NCI-H1417 (cell line): ENCODE measurements at regions not wholly inside any gene's neighbourhood (a gene's known extent, or its start where the extent isn't known, plus 50 kb on each side); places are given as distances from the start of the nearest gene placed in this dataset.
"Not testable (repeated sequence)": the region's sequence is repeated elsewhere in the genome, so short reads cannot be mapped to it uniquely, and the experiment has no call there.

Source experiments
- DNase-seq, 3 experiments: peaks; one replicate each; lab custom pipeline; 2025; lab: John Stamatoyannopoulos, UW

- no peak for DNase-seq
These were observed 202.4 kb downstream of the MOXD1 start for GRCh38 chr6:132198896-132199295.

GRCh38 chr6:132198040-132198439 is 203.2 kb downstream of the MOXD1 start:
- no peak for DNase-seq

DNA sequence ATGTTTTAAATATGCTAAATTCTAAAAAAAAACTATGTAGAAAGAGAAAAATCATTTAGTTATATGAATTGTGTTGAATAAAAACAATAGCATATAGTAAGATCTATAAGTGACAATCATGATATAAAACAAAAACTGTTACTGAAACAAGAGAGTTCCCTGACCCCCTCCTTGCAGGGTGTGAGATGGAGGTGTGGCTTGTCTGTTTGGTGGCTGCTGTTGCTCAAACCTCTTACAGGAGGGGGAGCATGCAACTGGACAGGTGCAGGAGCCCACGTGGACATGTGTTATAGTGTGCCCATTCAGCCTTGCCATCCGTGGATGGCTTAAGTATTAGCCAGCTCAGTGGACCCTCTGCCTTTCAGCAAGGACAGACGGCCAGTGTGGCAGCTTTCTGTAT is 206.7 kb downstream of the MOXD1 start:
- no peak for DNase-seq

- DNase-seq: no peak
These were observed 208.6 kb downstream of the MOXD1 start for GRCh38 chr6:132192631-132193030.

DNA sequence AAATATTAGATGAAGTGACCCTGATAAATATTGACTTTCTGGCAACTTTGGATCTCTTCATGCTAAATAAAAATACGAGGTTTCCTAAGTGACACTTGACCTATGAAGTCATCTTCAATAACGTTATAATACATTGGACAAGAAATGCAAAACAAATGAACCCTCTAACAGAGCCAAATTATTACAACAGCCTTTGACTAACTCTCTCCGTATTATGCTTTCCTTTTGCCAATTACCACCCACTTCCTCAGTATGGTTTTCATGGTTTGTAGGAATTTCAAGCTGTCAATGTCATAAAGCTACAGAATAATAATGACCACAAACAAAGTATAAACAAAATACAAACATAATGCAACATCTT is 210.5 kb downstream of the MOXD1 start:
- DNase-seq: no peak

DNA sequence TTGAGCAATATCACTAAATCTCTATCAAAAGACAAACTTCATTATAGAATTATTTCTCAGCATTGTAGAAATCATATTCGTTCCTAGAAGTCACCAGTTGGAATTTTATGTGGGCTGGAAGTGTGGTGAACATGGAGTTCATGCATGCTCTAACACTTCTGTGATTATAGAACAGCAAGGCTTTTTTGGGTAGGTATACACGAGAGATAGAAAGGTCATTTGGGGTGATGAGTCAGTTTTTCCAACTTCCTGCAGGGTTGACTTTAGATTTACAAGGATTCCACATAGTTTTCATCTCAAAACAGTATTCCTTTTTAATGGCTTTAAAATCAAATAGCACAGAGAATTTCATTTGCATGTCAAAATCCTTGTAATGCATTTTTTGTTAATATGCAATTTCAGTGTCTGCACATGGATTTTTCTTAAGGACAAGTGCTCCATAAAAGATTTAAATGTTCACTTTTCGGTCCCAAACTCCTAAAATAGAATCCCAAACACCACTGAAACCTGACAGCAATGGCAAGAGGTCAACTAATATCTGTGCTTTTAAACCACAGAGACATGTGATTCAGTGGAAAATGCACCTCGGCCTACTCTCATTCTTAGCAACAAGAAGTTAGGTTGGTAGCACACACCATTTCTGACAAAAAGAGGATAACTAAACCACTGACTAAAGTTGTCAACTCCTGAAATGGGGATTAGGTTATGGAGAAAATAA is 211.0 kb downstream of the MOXD1 start:
- DNase-seq: no peak

GRCh38 chr6:132188556-132189264 is 212.6 kb downstream of the MOXD1 start:
- no peak for DNase-seq

DNA sequence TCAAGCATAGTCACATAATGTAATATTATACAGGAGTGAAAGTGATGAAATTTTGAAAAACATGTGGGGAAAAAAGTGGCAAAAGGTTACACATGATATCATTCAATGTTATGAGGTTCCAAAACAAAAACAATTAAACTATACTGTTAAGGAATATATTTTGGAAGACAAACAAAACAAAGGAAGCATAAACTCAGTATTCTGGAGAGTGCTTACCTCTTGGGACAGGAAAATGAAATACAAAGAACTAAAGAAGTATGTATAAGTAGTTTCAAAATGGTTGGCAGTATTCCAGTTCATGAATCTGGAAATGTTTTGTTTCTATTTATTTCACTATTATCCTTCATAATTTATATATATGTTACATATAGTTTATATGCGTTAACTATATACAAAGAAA is 213.5 kb downstream of the MOXD1 start:
- no peak for DNase-seq

- DNase-seq: not testable (repeated sequence)
These were observed 216.3 kb downstream of the MOXD1 start for GRCh38 chr6:132184966-132185365.

DNA sequence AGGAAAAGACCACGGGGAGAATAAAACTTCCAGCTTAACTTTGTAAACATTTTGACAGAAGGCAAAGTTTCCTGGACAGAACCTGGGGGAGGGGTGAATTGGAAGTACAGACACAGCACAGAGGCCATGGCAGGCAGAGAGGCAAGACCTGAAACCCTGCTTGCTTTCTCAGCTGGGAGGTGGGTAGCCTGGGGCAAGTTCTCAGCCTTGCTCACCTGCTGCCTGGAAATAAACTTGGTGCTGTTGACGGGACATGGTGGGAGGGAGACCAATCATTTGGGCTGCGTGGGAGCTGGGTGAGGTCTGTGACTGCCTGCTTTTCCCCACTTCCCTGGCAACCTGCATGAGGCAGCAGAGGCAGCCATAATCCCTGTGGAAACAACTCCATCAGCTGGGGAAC is 221.3 kb downstream of the MOXD1 start:
- no peak for DNase-seq

DNA sequence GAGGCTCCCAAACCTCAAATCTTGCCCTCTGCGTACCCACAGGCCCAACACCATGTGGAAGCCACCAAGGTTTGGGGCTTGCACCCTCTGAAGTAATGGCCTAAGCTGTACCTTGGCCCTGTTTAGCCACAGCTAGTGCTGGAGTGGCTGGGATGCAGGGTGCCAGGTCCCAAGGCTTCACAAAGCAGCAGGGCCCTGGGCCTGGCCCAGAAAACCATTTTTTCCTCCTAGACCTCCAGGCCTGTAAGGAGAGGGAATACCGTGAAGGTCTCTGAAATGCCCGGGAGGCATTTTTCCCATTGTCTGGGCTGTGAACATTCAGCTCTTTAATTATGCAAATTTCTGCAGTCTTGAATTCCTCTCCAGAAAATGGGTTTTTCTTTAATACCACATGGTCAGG is 223.7 kb upstream of the CCN2 start:
- DNase-seq: no peak

GRCh38 chr6:132168961-132169360 is 217.8 kb upstream of the CCN2 start:
- DNase-seq: peak in 2 of 3 experiments; percentile 2 to 32

DNA sequence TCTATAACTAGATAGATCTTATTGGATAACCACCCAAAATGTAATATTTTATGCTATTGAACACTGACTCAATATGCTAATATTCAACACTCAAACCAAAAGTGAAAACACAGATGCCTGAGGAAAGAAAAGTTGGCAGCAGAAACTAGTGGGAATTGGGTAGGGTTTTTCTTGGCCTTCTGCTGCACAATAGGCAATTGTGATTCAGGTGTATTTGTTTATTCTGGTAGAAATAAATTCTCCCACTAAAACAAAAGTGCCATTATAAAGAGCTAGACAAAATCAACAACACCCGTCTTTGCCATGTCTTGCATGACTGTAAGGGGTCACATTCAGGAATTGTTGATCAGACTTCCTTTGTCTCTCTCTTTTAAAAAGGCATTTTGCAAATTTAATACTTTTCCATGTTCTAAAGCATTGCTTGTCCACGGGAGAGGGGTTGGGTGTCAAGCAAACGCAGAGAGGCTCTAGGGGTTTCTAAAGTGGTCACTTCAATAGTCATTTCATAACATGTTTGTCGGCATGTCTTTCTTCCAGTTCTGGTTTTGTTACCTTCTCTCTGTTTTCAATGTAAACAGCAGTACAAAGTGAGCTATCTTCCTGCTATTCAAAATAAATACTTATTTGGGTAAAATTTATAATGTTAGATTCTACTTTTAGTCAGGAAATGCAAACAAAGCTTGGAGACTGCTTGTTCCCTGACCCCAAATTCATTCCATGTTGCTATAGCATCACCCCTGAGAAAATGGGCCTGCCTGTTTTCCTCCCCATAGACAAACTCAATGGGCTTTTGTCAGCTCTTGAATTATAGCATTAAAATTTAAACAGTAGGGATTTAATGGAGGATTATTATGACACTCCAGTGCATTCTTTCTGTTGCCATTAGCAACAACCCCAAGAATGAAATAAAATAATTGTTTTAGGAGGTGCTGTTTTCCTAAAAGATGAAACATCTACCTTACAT is 217.0 kb upstream of the CCN2 start:
- DNase-seq: peak in 2 of 3 experiments; percentile 12 to 54

DNA sequence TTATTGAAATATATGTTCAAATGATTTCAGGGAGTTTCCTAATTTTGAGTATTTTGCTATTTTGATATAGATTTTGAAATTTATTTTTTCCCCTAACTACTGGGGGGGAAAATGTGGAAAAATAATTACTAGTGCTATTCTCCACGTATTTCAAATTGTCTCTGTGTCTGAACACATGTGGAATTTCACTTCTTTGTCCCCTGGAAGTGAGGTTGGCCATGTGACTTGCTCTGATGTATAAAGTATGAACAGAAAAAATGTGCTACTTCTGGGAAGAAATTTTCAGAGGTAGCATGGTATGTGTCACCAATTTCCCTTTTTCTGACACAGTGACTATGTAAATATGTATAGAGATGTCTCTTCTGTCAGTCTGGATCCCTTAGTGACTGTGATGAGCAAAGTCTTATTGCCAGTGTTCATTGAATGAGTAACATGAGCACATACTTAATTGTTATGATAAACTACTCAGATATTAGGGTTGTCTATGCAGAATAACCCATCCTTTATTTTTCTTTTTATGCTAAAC is 215.4 kb upstream of the CCN2 start:
- DNase-seq: no peak

GRCh38 chr6:132165677-132166076 is 214.5 kb upstream of the CCN2 start:
- DNase-seq: peak in 1 of 3 experiments; percentile 5

GRCh38 chr6:132161283-132161682 is 210.1 kb upstream of the CCN2 start:
- DNase-seq: peak in 2 of 3 experiments; percentile 8 to 53

DNA sequence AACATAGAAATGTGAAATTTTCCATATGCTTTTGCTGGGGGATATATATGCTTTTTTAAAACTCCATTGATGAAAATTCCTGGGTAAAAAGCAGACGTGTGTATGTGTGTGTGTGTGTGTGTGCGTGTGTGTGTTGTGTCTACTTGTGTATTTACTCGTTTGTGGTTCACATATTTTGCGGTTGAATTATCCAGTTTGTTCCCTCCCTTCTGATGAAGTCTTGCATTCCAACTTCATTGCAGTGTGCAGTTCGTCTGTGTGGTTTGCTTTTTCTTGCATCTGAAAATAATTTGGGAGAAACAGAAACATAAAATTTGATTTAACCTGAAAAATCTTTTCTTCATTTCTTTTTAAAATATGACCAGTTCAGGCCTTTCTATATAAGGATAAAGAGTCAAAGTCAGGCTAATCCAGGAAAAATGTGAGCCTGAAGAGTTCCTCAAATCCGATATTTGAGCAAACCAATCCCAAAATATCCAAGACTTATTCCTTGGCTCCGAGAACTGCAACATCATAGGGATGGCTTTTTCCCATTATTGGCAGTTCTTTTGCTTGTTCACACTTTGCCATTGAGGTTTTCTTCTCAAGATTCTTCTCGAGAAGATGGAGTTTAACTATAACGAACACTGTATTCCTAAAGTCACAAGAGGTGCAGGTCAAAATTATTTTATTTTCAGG is 202.2 kb upstream of the CCN2 start:
- no peak for DNase-seq

DNA sequence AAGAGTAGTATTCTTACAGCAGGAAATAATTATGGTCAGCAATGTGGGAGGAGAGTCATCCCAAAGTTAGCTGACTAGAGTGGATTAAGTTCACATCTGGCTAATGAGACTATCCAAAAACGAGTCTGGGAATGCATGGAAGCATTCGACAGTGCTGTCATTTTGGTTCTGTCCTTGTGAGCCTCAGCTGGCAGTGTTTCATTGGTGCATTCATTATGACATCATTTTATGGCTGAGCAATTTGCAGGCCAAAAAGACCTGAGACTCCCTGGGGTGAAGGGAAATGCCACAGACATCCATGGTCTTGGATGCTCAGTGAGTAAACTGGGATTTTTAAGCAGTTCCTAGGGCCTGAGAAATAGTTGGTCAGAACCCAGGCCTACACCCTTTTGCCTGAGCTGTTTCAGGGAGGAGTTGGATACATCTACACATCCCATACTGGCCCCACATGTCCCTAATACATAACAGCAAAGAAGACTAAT is 196.4 kb upstream of the CCN2 start:
- no peak for DNase-seq

GRCh38 chr6:132144456-132144855 is 193.3 kb upstream of the CCN2 start:
- DNase-seq: no peak

- no peak for DNase-seq
These were observed 192.1 kb upstream of the CCN2 start for GRCh38 chr6:132143258-132143657.

- DNase-seq: no peak
These were observed 191.6 kb upstream of the CCN2 start for GRCh38 chr6:132142768-132143167.

DNA sequence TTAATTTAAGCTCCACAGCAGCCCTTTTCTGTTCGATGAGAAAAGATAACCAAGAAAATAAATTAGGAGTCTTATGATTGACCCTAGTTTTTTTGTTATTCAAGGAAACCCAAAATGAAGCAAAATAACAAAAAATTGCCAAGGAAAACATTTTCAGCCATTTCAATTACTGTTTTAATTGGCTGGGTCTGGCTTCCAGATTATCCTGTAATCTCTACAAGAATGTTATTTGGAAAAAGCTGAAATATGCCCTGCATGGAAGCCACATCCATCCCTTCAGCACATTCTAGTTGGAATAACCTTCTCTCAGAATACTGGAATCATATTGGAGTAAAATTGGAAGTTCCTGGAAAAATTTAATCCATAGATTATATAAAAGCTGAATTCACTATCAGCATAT is 191.1 kb upstream of the CCN2 start:
- no peak for DNase-seq
